Thoracic aorta (tissue), 2 donors: ENCODE measurements at regions not wholly inside any gene's neighbourhood (a gene's known extent, or its start where the extent isn't known, plus 50 kb on each side); places are given as distances from the start of the nearest gene placed in this dataset.

Source experiments
- ATAC-seq: fragments of 150-250 bp; one replicate; pipeline ENCODE4 v1.8.0; 2017; ENCODE audit warnings: low read depth; ENCODE audit not compliant: insufficient number of reproducible peaks, low FRiP score
- DNase-seq: peaks from one replicate; pipeline ENCODE4 v3.0.0-alpha.2; 2020; ENCODE audit warnings: low spot score
- H3K27ac ChIP-seq, 2 donors: fragments of 200-600 bp; sonication (generic); 1 replicate in 1 of 2; 2 replicates in 1 of 2; pipeline ENCODE4 v1.5.1; 2016; ENCODE audit warnings: mild to moderate bottlenecking in 2 of 2, moderate library complexity in 2 of 2
- H3K27me3 ChIP-seq: fragments of 200-600 bp; sonication (generic); replicated peaks from 2 replicates; pipeline ENCODE4 v1.6.0; 2016; ENCODE audit warnings: mild to moderate bottlenecking; ENCODE audit not compliant: insufficient read depth
- H3K36me3 ChIP-seq: fragments of 200-600 bp; sonication (generic); one replicate; pipeline ENCODE4 v1.5.1; 2016
- H3K4me1 ChIP-seq, 2 donors: fragments of 200-600 bp; sonication (generic); 1 replicate in 1 of 2; 2 replicates in 1 of 2; pipeline versions ENCODE4 v1.5.1 to v1.6.0; 2016; ENCODE audit warnings: low read depth in 2 of 2, mild to moderate bottlenecking in 1 of 2; ENCODE audit not compliant: control insufficient read depth in 1 of 2
- H3K4me3 ChIP-seq: fragments of 200-600 bp; sonication (generic); 2 replicates; pipeline ENCODE4 v1.5.1; 2016; ENCODE audit warnings: mild to moderate bottlenecking
- H3K9me3 ChIP-seq: fragments of 200-600 bp; sonication (generic); 2 replicates; pipeline ENCODE4 v1.5.1; 2016
- TF ChIP-seq, protein P1 (sequence below): fragments of 200-600 bp; sonication (generic); IDR thresholded peaks from one replicate; pipeline ENCODE4 v1.5.1; 2019; ENCODE audit warnings: antibody characterized with exemption

DNA sequence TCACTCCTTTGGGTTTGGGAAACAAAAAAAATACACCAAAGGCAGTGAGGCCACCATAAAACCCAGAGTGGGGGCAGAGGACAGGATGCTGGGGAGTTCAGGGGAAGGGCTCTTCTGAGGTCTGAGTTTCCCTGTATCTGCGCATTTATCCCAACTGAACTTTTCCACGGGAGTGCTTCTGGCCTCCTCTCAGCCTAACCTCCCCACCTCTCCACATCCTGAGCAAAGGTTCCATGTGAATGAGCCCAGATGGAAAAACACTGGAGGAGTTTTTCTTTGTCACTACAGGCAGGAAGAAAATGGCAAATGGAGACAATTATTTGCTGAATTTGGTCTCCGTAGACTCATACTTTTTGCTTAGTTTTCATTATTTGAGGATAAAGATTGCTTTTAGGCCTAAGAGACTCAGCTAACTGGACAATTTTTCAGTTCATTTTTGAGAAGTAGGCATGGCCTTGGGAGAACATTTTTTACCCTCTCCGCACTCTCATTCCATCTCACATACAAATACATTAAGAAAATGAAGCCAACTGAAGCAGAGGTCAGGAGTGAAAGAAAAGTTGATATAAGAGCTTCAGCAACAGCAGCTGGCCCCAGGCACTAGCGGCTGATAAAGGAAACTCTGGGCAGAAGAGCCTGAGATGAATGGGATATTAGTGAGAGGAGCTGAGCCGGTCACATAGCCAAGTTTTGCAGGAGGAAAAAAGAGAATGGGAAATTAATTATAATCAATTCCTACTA lies 82.6 kb upstream of the CYP1B1 start:
- H3K27ac ChIP-seq, result peak overlapping the region; percentile 51 to 68
- H3K9me3 ChIP-seq, result no peaks in the 10 kb centered on the region
- H3K4me3 ChIP-seq, result no peak overlapping the region
- H3K36me3 ChIP-seq, result no peaks in the 10 kb centered on the region
- TF ChIP-seq, protein P1, sequence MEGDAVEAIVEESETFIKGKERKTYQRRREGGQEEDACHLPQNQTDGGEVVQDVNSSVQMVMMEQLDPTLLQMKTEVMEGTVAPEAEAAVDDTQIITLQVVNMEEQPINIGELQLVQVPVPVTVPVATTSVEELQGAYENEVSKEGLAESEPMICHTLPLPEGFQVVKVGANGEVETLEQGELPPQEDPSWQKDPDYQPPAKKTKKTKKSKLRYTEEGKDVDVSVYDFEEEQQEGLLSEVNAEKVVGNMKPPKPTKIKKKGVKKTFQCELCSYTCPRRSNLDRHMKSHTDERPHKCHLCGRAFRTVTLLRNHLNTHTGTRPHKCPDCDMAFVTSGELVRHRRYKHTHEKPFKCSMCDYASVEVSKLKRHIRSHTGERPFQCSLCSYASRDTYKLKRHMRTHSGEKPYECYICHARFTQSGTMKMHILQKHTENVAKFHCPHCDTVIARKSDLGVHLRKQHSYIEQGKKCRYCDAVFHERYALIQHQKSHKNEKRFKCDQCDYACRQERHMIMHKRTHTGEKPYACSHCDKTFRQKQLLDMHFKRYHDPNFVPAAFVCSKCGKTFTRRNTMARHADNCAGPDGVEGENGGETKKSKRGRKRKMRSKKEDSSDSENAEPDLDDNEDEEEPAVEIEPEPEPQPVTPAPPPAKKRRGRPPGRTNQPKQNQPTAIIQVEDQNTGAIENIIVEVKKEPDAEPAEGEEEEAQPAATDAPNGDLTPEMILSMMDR, result no peak
- no peak for ATAC-seq
- no peak for DNase-seq
- peaks cover 14 to 31% of the 10 kb centered on the region in 2 donors for H3K4me1 ChIP-seq
- H3K27me3 ChIP-seq, result no peaks in the 10 kb centered on the region

DNA sequence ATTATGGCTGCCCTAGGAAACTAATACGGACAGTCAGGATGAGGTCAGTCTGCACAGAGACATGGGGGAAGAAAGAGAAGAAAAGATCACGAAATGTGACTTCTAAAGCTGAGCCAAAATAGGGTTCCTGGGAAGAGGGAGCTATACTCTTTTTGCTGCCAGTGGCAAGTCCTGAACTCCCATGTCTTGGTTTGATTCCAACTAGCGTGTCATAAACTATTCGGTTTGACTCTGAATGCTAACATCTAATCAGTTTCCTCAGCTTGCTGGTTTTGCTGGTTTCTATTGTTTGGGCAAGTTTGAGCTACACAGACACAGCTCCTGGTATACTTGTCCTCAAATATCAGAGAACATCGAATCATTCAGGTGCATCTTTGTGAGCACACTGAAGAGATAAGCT lies 80.5 kb upstream of the CYP1B1 start:
- Histone ChIP-seq H3K4me3 (no peak overlapping the region), H3K36me3 (no peaks in the 10 kb centered on the region), H3K4me1 (peaks cover 14 to 31% of the 10 kb centered on the region in 2 donors), H3K27ac (no peak overlapping the region), H3K27me3 (no peaks in the 10 kb centered on the region), H3K9me3 (no peaks in the 10 kb centered on the region)
- DNase-seq (no peak), ATAC-seq (no peak)
- TF ChIP-seq, protein P1, result no peak

DNA sequence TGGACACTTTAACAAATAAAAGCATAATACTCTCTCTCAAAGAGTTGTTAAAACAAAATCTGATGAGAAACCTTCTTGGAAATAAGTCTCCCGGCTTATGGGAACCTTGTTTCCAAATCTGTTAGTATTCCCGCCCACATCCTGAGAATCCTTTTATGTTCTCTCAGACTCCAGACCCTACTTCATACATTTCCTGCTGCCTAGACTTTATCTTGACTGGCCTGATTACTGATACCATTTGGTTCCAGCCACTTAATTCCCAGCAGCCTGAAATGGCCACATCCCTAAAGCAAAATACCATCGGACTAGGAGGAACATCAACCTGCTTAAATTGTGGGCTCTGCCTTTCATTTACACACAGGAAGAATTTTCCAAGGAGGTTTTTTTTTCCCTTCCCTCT lies 79.1 kb upstream of the CYP1B1 start:
- DNase-seq (no peak), ATAC-seq (no peak)
- Histone ChIP-seq H3K4me1 (peaks cover 11 to 28% of the 10 kb centered on the region in 2 donors), H3K9me3 (no peaks in the 10 kb centered on the region), H3K27ac (no peak overlapping the region), H3K36me3 (no peaks in the 10 kb centered on the region), H3K4me3 (no peak overlapping the region), H3K27me3 (no peaks in the 10 kb centered on the region)
- TF ChIP-seq, protein P1, result no peak

DNA sequence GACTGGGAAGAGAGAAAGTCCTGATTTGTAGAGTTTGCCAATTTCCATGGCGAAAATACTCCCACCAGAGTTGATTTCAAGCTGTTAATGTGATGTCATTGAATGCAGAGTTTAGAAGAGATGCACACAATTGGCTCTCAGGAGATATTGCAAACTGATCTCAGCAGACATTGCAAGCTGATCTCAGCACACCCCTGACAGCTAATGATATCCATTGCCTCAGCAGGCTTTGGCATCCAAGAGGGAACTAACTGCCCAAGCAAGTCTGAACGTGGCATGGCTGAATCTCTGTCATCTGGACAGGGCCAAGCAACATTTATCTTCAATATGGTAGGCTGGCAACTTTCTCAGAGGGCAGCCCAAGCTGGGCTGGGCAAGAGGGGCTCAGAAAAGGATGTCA lies 78.4 kb upstream of the CYP1B1 start:
- Histone ChIP-seq H3K4me3 (no peak overlapping the region), H3K36me3 (no peaks in the 10 kb centered on the region), H3K9me3 (no peaks in the 10 kb centered on the region), H3K27ac (no peak overlapping the region), H3K27me3 (no peaks in the 10 kb centered on the region), H3K4me1 (peaks cover 7 to 21% of the 10 kb centered on the region in 2 donors)
- TF ChIP-seq, protein P1, result no peak
- ATAC-seq (no peak), DNase-seq (no peak)

DNA sequence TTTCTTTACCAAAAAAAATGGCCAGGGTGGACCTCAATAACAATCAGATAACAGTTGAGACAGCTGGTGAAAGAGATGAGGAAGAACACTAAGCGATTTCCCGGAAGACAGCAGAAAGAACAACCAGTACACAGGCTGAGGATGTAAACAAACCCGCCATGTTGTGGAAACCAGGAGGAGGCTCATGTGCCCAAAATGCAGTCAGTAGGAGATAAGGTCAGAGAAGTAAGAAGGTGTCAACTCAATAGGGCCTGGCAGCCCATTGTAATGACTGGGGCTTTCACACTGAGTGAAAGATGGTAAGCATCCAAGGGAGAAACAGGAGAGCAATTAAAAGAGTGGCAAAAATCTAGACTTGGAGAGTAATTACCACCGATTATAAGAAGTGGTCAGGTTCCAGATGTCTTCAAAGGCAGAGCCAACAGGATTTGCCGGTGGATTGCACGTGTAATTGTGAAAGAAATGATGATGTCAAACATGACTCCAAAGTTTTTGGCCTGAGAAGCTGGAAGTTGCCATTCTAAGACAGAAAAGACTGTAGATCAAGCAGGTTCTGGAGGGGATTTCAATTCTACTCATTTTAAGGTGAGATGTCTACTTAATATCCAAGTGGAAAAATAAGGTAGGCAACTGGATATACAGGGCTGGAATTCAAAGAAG lies 77.7 kb upstream of the CYP1B1 start:
- no peaks in the 10 kb centered on the region for H3K9me3 ChIP-seq
- peaks cover 0 to 14% of the 10 kb centered on the region in 2 donors for H3K4me1 ChIP-seq
- no peaks in the 10 kb centered on the region for H3K36me3 ChIP-seq
- H3K27ac ChIP-seq, result no peak overlapping the region
- no peaks in the 10 kb centered on the region for H3K27me3 ChIP-seq
- DNase-seq, result no peak
- no peak for ATAC-seq
- H3K4me3 ChIP-seq, result no peak overlapping the region
- TF ChIP-seq, protein P1, result no peak
